Adipocyte (in vitro differentiated cells): ENCODE measurements at regions not wholly inside any gene's neighbourhood (a gene's known extent, or its start where the extent isn't known, plus 50 kb on each side); places are given as distances from the start of the nearest gene placed in this dataset.
A peak's percentile ranks its signal among the peaks of the same experiment; 100 is the strongest.

Experiments used
- DNase-seq: peaks from one replicate; pipeline ENCODE4 v3.0.0-alpha.2; 2015; ENCODE audit warnings: low read depth
- H3K27me3 ChIP-seq: replicated peaks from 2 replicates; pipeline ENCODE4 v1.7.0; 2013; ENCODE audit warnings: mild to moderate bottlenecking, low read length, moderate library complexity; ENCODE audit not compliant: control insufficient read depth, insufficient read depth
- H3K36me3 ChIP-seq: 2 replicates; pipeline ENCODE4 v1.7.0; 2013; ENCODE audit warnings: low read length, mild to moderate bottlenecking, moderate library complexity; ENCODE audit not compliant: control insufficient read depth, insufficient read depth, severe bottlenecking
- H3K4me1 ChIP-seq: 2 replicates; pipeline ENCODE4 v1.7.0; 2013; ENCODE audit warnings: mild to moderate bottlenecking, low read length, moderate library complexity; ENCODE audit not compliant: control insufficient read depth, insufficient read depth
- H3K4me3 ChIP-seq: 2 replicates; pipeline ENCODE4 v1.7.0; 2013; ENCODE audit warnings: mild to moderate bottlenecking, low read length, moderate library complexity
- H3K9ac ChIP-seq: 2 replicates; pipeline ENCODE4 v1.7.0; 2013; ENCODE audit warnings: mild to moderate bottlenecking, low read length, moderate library complexity
- H3K9me3 ChIP-seq: 2 replicates; pipeline ENCODE4 v1.7.0; 2013; ENCODE audit warnings: mild to moderate bottlenecking, low read length, moderate library complexity; ENCODE audit not compliant: control insufficient read depth

GRCh38 chr12:94707036-94707435 lies 56.7 kb upstream of the TMCC3 start:
- Histone ChIP-seq H3K27me3 (no peaks in the 10 kb centered on the region), H3K4me3 (no peak overlapping the region), H3K9me3 (no peaks in the 10 kb centered on the region), H3K9ac (no peak overlapping the region), H3K4me1 (peaks cover 30% of the 10 kb centered on the region), H3K36me3 (no peaks in the 10 kb centered on the region)
- DNase-seq: no peak

DNA sequence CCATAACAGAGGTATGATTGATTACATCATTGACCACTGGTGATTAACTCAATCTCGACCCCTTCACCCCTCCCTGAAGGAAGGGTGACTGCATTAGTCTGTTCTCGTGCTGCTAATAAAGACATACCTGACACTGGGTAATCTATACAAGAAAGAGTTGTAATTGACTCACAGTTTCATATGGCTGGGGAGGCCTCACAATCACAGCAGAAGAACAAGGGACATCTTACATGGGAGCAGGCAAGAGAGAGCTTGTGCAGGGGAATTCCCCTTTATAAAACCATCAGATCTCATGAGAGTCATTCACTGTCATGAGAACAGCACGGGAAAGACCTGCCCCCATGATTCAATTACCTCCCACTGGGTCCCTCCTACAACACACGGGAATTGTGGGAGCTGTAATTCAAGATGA lies 55.9 kb upstream of the TMCC3 start:
- Histone ChIP-seq H3K4me1 (peaks cover 30% of the 10 kb centered on the region), H3K27me3 (no peaks in the 10 kb centered on the region), H3K9me3 (no peaks in the 10 kb centered on the region), H3K4me3 (no peak overlapping the region), H3K9ac (no peak overlapping the region), H3K36me3 (no peaks in the 10 kb centered on the region)
- DNase-seq: no peak

- H3K36me3 ChIP-seq: no peaks in the 10 kb centered on the region
- no peak overlapping the region for H3K9ac ChIP-seq
- H3K27me3 ChIP-seq: no peaks in the 10 kb centered on the region
- peaks cover 30% of the 10 kb centered on the region for H3K4me1 ChIP-seq
- no peaks in the 10 kb centered on the region for H3K9me3 ChIP-seq
- no peak for DNase-seq
- no peak overlapping the region for H3K4me3 ChIP-seq
These were observed 55.3 kb upstream of the TMCC3 start for GRCh38 chr12:94705676-94706075.

DNA sequence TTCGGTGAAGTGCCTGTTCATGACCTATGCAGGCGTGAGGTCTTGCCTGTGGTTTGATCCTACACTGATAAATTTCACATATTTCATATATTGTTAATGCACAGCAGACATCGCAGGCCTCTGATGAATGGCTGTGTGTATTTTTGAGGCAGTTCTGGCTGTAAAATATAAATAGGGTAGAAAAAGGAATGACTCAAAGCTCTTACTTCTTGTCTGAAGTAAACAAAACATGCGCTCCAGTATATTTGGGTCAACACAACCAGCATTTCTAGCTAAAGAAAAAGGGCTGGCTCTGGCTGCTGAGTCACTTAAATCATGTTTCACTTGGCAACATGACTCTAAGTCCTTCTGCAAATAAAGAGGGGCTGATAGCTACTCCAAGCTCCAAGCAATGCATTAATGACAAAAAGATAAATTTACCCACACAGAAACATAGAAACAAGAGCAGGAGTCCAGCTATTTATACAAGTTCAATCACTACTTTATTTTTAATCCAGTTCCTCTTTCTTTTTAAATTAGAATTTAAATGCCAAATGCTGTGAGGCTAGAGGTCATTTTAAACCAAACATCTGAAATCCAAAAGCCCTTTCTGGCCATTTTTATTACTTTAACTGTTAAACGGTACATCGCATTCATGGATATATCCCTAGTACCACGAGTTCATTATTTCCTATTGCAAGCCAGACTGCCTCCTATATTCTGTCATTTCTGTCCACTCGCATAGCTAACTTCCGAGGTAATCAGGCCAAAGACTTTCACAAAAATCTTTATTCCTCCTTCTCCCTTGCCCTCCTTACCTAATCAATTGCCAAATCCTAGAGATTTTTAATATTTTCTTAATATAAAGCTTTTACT lies 54.3 kb upstream of the TMCC3 start:
- H3K9me3 ChIP-seq: no peaks in the 10 kb centered on the region
- no peak overlapping the region for H3K9ac ChIP-seq
- DNase-seq: peak; percentile 85
- H3K4me1 ChIP-seq: peaks cover 30% of the 10 kb centered on the region
- H3K27me3 ChIP-seq: no peaks in the 10 kb centered on the region
- H3K4me3 ChIP-seq: peak overlapping the region; percentile 21
- no peaks in the 10 kb centered on the region for H3K36me3 ChIP-seq

DNA sequence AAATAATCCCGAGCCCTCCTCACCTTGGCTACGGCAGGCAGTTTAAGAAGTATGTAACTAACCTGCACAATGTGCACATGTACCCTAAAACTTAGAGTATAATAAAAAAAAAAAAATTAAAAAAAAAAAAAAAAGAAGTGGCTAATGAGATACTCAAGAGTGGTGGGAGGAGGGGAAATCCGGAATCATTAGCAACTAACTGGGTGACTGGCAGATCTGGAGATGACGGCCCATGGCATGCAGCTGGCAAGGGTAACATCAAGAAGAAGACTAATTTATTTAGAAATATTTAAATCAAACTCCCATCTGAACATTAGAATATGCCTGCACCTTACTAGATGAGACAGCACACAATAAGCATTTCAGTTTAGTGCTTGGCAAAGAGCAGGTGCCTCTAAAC lies 52.3 kb upstream of the TMCC3 start:
- H3K4me1 ChIP-seq: peaks cover 19% of the 10 kb centered on the region
- H3K36me3 ChIP-seq: no peaks in the 10 kb centered on the region
- no peaks in the 10 kb centered on the region for H3K27me3 ChIP-seq
- H3K9ac ChIP-seq: no peak overlapping the region
- no peak overlapping the region for H3K4me3 ChIP-seq
- H3K9me3 ChIP-seq: no peaks in the 10 kb centered on the region
- no peak for DNase-seq

DNA sequence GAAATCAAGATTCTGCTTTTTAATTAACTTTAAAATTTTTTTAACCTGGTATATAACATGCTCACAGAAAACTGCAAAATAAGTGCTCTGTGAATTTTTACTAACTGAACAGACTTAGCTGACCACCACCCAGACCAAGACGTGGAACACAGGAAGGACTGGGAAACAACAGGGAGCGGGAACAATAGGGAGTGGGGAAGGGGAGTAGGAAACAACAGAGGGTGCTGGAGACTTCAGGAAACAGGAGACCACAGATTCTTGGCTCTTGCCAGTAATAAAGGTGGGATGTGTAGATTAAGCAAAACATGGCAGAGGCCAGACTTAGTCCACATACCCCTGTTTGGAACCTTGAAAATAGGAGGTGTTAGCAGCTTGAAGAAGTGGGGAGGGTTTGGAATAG lies 51.4 kb upstream of the TMCC3 start:
- DNase-seq: no peak
- Histone ChIP-seq H3K4me3 (no peak overlapping the region), H3K9me3 (no peaks in the 10 kb centered on the region), H3K27me3 (no peaks in the 10 kb centered on the region), H3K9ac (no peak overlapping the region), H3K4me1 (peaks cover 17% of the 10 kb centered on the region), H3K36me3 (no peaks in the 10 kb centered on the region)

DNA sequence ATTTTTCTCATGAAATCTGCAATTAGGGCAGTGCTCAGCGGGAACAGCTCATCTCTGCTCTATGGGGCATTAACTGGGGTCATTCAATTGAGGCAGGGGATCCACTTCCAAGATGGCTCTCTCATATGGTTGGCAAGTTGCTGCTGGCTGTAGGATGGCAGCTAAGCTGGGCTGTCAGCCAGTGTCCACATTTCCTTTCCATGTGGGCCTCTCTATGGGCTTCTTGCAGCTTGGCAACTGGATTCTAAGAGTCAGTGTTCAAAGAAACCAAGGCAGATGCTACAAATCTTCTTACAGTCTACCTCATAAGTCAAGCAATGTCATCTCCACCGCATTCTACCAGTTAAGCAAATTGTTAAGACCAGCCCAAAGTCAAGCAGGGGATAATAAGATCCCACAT lies 50.3 kb upstream of the TMCC3 start:
- H3K36me3 ChIP-seq: no peaks in the 10 kb centered on the region
- H3K9me3 ChIP-seq: no peaks in the 10 kb centered on the region

More for the DNA sequence above, 50.3 kb upstream of the TMCC3 start:
- no peak overlapping the region for H3K4me3 ChIP-seq
- H3K4me1 ChIP-seq: peaks cover 13% of the 10 kb centered on the region
- no peaks in the 10 kb centered on the region for H3K27me3 ChIP-seq
- no peak for DNase-seq
- H3K9ac ChIP-seq: no peak overlapping the region
